ENCODE measurements at regions not wholly inside any gene's neighbourhood (a gene's known extent, or its start where the extent isn't known, plus 50 kb on each side); places are given as distances from the start of the nearest gene placed in this dataset.

GRCh38 chr15:96889734-96890480, 559.4 kb downstream of the NR2F2 start:
- TF ChIP-seq CTCF (IDR thresholded peaks at IDR 0.05) = no peak
- no peak for TF ChIP-seq POLR2A (IDR thresholded peaks at IDR 0.05)

Data from thyroid gland (tissue), 4 donors.